SK-N-SH (cell line): ENCODE measurements at regions not wholly inside any gene's neighbourhood (a gene's known extent, or its start where the extent isn't known, plus 50 kb on each side); places are given as distances from the start of the nearest gene placed in this dataset.
"Not testable (repeated sequence)": the region's sequence is repeated elsewhere in the genome, so short reads cannot be mapped to it uniquely, and the experiment has no call there.

ENCODE experiments used
- CTCF ChIA-PET: fragments of 300-600, 350-600 bp; formaldehyde crosslinking; extraction: SDS; loops from one replicate; lab custom pipeline; 2021; lab: Yijun Ruan, JAX
- POLR2A ChIA-PET: fragments of 350-600 bp; sonication (Branson Sonifier 250); formaldehyde crosslinking; extraction: SDS; loops from one replicate; lab custom pipeline; 2020; ENCODE audit warnings: antibody characterized with exemption, inconsistent platforms; lab: Yijun Ruan, JAX
- DNase-seq: peaks from one replicate; pipeline ENCODE4 v3.0.0; 2012
- H2AFZ ChIP-seq: fragments of 200-600 bp; sonication (generic); 2 replicates; pipeline ENCODE4 v1.8.1; 2016; ENCODE audit warnings: antibody characterized with exemption, mild to moderate bottlenecking, low read depth
- H3F3A ChIP-seq: fragments of 200-600 bp; sonication (generic); replicated peaks from 2 replicates; pipeline ENCODE3; 2016; ENCODE audit warnings: antibody characterized with exemption, mild to moderate bottlenecking; ENCODE audit not compliant: insufficient read depth
- H3K27ac ChIP-seq, 2 experiments: fragments of 200-500 bp in 1 of 2; fragments of 200-600 bp in 1 of 2; sonication (Bioruptor generic) in 1 of 2; sonication (generic), shearing (Covaris generic) in 1 of 2; 2 replicates each; pipeline versions ENCODE4 v1.5.1 to v1.6.1; 2014 to 2016; ENCODE audit warnings: low read depth in 2 of 2, inconsistent platforms in 1 of 2, low read length in 1 of 2, mild to moderate bottlenecking in 1 of 2, mixed read lengths in 1 of 2
- H3K27me3 ChIP-seq: fragments of 200-600 bp; sonication (generic), shearing (Covaris generic); 2 replicates; pipeline ENCODE4 v1.6.1; 2016; ENCODE audit warnings: mixed run types; ENCODE audit not compliant: insufficient read depth
- H3K36me3 ChIP-seq, 2 experiments: fragments of 200-500 bp in 1 of 2; fragments of 200-600 bp in 1 of 2; sonication (Bioruptor generic) in 1 of 2; sonication (generic) in 1 of 2; replicated peaks in 1 of 2; 2 replicates each; pipeline versions ENCODE3 to v1.5.1; 2014 to 2016; ENCODE audit warnings: low read length in 1 of 2, mild to moderate bottlenecking in 1 of 2; ENCODE audit not compliant: insufficient read depth in 2 of 2, control insufficient read depth in 1 of 2
- H3K4me1 ChIP-seq, 2 experiments: fragments of 200-500 bp in 1 of 2; fragments of 200-600 bp in 1 of 2; sonication (Bioruptor generic) in 1 of 2; sonication (generic), shearing (Covaris generic) in 1 of 2; 2 replicates each; pipeline versions ENCODE4 v1.5.1 to v1.6.1; 2014 to 2016; ENCODE audit warnings: low read depth in 1 of 2, low read length in 1 of 2, mixed run types in 1 of 2; ENCODE audit not compliant: insufficient read depth in 2 of 2, control insufficient read depth in 1 of 2
- H3K4me2 ChIP-seq: fragments of 200-600 bp; sonication (generic), shearing (Covaris generic); 2 replicates; pipeline ENCODE4 v1.6.1; 2017; ENCODE audit warnings: mixed run types
- H3K4me3 ChIP-seq, 2 experiments: fragments of 200-500 bp in 1 of 2; fragments of 200-600 bp in 1 of 2; sonication (Bioruptor generic) in 1 of 2; sonication (generic), shearing (Covaris generic) in 1 of 2; 2 replicates each; pipeline versions ENCODE4 v1.5.1 to v1.8.1; 2014 to 2016; ENCODE audit warnings: low read depth in 2 of 2, inconsistent platforms in 1 of 2, low read length in 1 of 2, mild to moderate bottlenecking in 1 of 2, mixed read lengths in 1 of 2, moderate library complexity in 1 of 2
- H3K79me2 ChIP-seq: fragments of 200-600 bp; sonication (generic); 2 replicates; pipeline ENCODE4 v1.8.1; 2017; ENCODE audit warnings: mild to moderate bottlenecking; ENCODE audit not compliant: insufficient read depth
- H3K9ac ChIP-seq: fragments of 200-600 bp; sonication (generic); 2 replicates; pipeline ENCODE4 v1.6.1; 2017; ENCODE audit warnings: mixed run types
- H3K9me2 ChIP-seq: fragments of 200-600 bp; sonication (generic); 2 replicates; pipeline ENCODE4 v1.6.1; 2017; ENCODE audit warnings: mixed run types
- H3K9me3 ChIP-seq: fragments of 200-600 bp; sonication (generic); 2 replicates; pipeline ENCODE4 v1.6.1; 2017; ENCODE audit warnings: mixed run types, mild to moderate bottlenecking, moderate library complexity
- H4K20me1 ChIP-seq: fragments of 200-600 bp; sonication (generic); 2 replicates; pipeline ENCODE4 v1.6.1; 2017; ENCODE audit warnings: mild to moderate bottlenecking, mixed run types; ENCODE audit not compliant: insufficient read depth
- CHD2 ChIP-seq: fragments of 150-350 bp; IDR thresholded peaks from 2 replicates; pipeline ENCODE4 v1.6.1; 2018; ENCODE audit warnings: low read length; ENCODE audit not compliant: partially characterized antibody
- CTCF ChIP-seq: fragments of 200-600 bp; sonication (generic); IDR thresholded peaks from 2 replicates; pipeline ENCODE4 v1.6.1; 2017; ENCODE audit warnings: antibody characterized with exemption, mild to moderate bottlenecking, moderate library complexity
- FOSL2 ChIP-seq: IDR thresholded peaks from 2 replicates; pipeline ENCODE4 v1.4.0; 2012; ENCODE audit warnings: low read depth, mild to moderate bottlenecking, moderate library complexity, borderline replicate concordance
- FOXM1 ChIP-seq: IDR thresholded peaks from 2 replicates; pipeline ENCODE4 v1.4.0; 2012; ENCODE audit warnings: low read depth, mild to moderate bottlenecking
- GATA2 ChIP-seq: sonication (generic); formaldehyde crosslinking; IDR thresholded peaks from 2 replicates; pipeline ENCODE4 v1.5.0; 2020; ENCODE audit warnings: mild to moderate bottlenecking, missing genetic modification reagents
- IRF3 ChIP-seq: fragments of 150-350 bp; IDR thresholded peaks from 2 replicates; pipeline ENCODE4 v1.6.1; 2016; ENCODE audit warnings: mild to moderate bottlenecking, low read depth, low read length
- MAX ChIP-seq: IDR thresholded peaks from 2 replicates; pipeline ENCODE4 v1.4.0; 2012; ENCODE audit warnings: low read depth
- MXI1 ChIP-seq: IDR thresholded peaks from 2 replicates; pipeline ENCODE4 v1.6.1; 2012; ENCODE audit warnings: mild to moderate bottlenecking, low read depth, low read length, improper control_type of control experiment
- NFIC ChIP-seq: IDR thresholded peaks from 2 replicates; pipeline ENCODE4 v1.4.0; 2012; ENCODE audit warnings: borderline replicate concordance
- REST ChIP-seq: IDR thresholded peaks from 2 replicates; pipeline ENCODE4 v1.6.1; 2012; ENCODE audit warnings: mild to moderate bottlenecking, low read depth, low read length, moderate library complexity
- RFX5 ChIP-seq: IDR thresholded peaks from 2 replicates; pipeline ENCODE4 v1.6.1; 2012; ENCODE audit warnings: mild to moderate bottlenecking, improper control_type of control experiment, low read length
- TEAD4 ChIP-seq: IDR thresholded peaks from 2 replicates; pipeline ENCODE4 v1.4.0; 2012; ENCODE audit warnings: mild to moderate bottlenecking, borderline replicate concordance; ENCODE audit not compliant: insufficient read depth
- USF2 ChIP-seq: fragments of 150-350 bp; IDR thresholded peaks from 2 replicates; pipeline ENCODE4 v1.6.1; 2017; ENCODE audit warnings: antibody characterized with exemption, low read length, low read depth, borderline replicate concordance
- WGBS: methylation state at CpG from one replicate; pipeline ENCODE4 v1.1.6; 2017; ENCODE audit warnings: low lambda C conversion rate; 5-methylcytosine and 5-hydroxymethylcytosine counted together

DNA sequence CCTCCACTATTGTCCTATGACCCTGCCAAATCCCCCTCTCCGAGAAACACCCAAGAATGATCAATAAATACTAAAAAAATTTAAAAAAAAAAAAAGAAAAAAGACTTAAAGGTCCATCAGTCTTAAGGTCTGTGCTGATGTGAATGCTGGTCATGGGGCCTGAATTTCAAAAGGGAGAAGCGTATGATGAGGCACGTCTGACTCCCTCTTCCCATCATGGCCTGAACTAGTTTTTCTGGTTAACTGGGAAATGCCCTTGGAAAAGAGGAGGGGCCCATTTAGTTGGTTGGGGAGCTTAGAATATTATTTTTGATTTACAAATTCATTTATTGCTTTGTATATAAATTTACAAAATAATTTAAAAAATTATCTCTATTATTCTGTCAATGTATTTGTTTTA lies 291.0 kb upstream of the CDH19 start:
- ChIA-PET CTCF (no interaction called here), POLR2A (no interaction called here)
- Histone ChIP-seq H3K4me3 (no peak overlapping the region), H3K79me2 (no peaks in the 10 kb centered on the region), H2AFZ (no peak overlapping the region), H4K20me1 (no peaks in the 10 kb centered on the region), H3K36me3 (no peaks in the 10 kb centered on the region), H3K4me1 (no peaks in the 10 kb centered on the region), H3K27ac (no peak overlapping the region), H3K9me3 (no peaks in the 10 kb centered on the region; the same call in 1 of the 2 replicates), H3K27me3 (no peaks in the 10 kb centered on the region), H3K4me2 (no peak overlapping the region), H3F3A (no peaks in the 10 kb centered on the region), H3K9me2 (no peaks in the 10 kb centered on the region), H3K9ac (no peak overlapping the region)
- 23% methylated on average over 3 of the region's 3 CpGs for WGBS
- DNase-seq, result no peak
- TF ChIP-seq TEAD4, result no peak

DNA sequence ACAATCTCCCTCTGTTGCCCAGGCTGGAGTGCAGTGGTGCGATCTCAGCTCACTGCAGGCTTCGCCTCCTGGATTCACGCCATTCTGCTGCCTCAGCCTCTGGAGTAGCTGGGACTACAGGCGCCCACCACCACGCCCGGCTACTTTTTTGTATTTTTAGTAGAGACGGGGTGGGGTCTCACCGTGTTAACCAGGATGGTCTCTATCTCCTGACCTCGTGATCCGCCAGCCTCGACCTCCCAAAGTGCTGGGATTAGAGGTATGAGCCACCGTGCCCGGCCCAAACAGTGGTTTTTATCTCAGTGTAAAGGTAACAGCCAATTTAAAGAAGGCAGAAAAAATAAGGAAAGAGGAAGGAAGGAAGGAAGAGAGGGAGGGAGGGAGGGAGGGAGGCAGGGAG lies 288.5 kb upstream of the CDH19 start:
- H3K9me2 ChIP-seq, H3K4me3 ChIP-seq, H2AFZ ChIP-seq, H3K4me2 ChIP-seq, DNase-seq, H4K20me1 ChIP-seq, H3F3A ChIP-seq, H3K27me3 ChIP-seq, H3K9me3 ChIP-seq, POLR2A ChIA-PET, H3K27ac ChIP-seq, H3K4me1 ChIP-seq, H3K9ac ChIP-seq, H3K36me3 ChIP-seq, H3K79me2 ChIP-seq, CTCF ChIA-PET: not testable (repeated sequence)
- 55% methylated on average over 13 of the region's 13 CpGs for WGBS

DNA sequence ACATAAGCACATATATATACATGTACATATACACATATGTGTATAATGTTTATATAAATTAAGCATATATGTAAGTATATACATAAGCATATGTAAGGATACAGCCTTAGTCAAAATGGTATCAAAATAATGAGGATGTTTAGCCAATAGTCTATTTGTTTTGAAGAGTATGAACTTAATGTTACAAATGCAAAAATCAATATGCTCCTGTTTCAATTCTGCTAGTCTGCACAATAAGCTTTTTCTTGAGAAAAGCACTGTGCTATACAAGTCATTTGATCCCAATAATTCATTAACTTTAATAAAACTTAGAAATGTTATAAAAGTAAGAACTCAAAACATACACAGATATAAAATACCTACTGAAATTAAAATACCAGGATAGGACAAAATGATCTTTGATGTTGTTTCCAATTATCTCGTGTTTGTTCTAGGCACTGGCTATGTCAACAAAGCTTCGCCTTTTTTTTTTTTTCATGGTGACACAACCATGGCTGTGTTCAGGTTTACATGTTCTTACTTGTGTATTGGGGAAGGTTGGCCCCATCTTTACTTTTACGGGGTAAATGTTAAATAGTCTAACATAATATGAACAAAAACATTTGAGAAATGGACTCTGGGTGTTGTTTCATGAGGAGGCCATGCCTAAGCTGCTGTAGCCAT lies 271.1 kb upstream of the CDH19 start:
- Histone ChIP-seq H3K4me3 (no peak overlapping the region), H3K9me2 (no peaks in the 10 kb centered on the region), H2AFZ (no peak overlapping the region), H4K20me1 (no peaks in the 10 kb centered on the region), H3K27ac (no peak overlapping the region), H3K9me3 (no peaks in the 10 kb centered on the region), H3K4me2 (no peak overlapping the region), H3K79me2 (no peaks in the 10 kb centered on the region), H3K27me3 (no peaks in the 10 kb centered on the region), H3K4me1 (no peaks in the 10 kb centered on the region), H3F3A (no peaks in the 10 kb centered on the region), H3K9ac (no peak overlapping the region), H3K36me3 (no peaks in the 10 kb centered on the region)
- 23% methylated on average over 3 of the region's 3 CpGs for WGBS
- no peak for DNase-seq
- CTCF ChIA-PET, result no interaction called here
- POLR2A ChIA-PET, result no interaction called here
- TF ChIP-seq NFIC (no peak), CHD2 (no peak), MXI1 (no peak), FOXM1 (no peak), GATA2 (CRISPR knock-in tag) (no peak), USF2 (no peak), FOSL2 (no peak), RFX5 (no peak), REST (no peak), CTCF (no peak), IRF3 (no peak), MAX (no peak)
